Keratinocyte (primary cell): ENCODE measurements at regions not wholly inside any gene's neighbourhood (a gene's known extent, or its start where the extent isn't known, plus 50 kb on each side); places are given as distances from the start of the nearest gene placed in this dataset.

Experiments used
- CTCF ChIP-seq, 3 experiments: IDR thresholded peaks in 1 of 3; conservative IDR thresholded peaks in 1 of 3; optimal IDR thresholded peaks in 1 of 3; 2 replicates in 2 of 3; 3 replicates in 1 of 3; pipeline versions ENCODE3 to v1.5.1; 2011; ENCODE audit warnings: low read length in 3 of 3, mild to moderate bottlenecking in 3 of 3, moderate library complexity in 2 of 3, control low read depth in 1 of 3, inconsistent platforms in 1 of 3; ENCODE audit not compliant: insufficient read depth in 2 of 3; ENCODE audit errors: extremely low read depth in 1 of 3
- EZH2 ChIP-seq: IDR thresholded peaks from one replicate; pipeline ENCODE4 v1.6.1; 2012; ENCODE audit warnings: inconsistent platforms, mild to moderate bottlenecking, low read length, moderate library complexity

GRCh38 chr1:164452549-164452948 lies 106.4 kb upstream of the PBX1 start:
- TF ChIP-seq CTCF (optimal IDR thresholded peaks at IDR 0.05 in 1 of 3, IDR thresholded peaks at IDR 0.05 in 1 of 3, conservative IDR thresholded peaks at IDR 0.05 in 1 of 3; ENCODE audit: extremely low read depth in 1 of 3, insufficient read depth in 2 of 3, low read length in 3 of 3), result no peak
- TF ChIP-seq EZH2, result no peak
